CD4-positive, alpha-beta T cell (primary cell): ENCODE measurements at regions not wholly inside any gene's neighbourhood (a gene's known extent, or its start where the extent isn't known, plus 50 kb on each side); places are given as distances from the start of the nearest gene placed in this dataset.

ENCODE experiments used
- ATAC-seq: fragments of 200-7000 bp; cut with Tn5 transposase; one replicate; pipeline ENCODE4 v1.10.0; 2022; ENCODE audit warnings: mild to moderate bottlenecking; ENCODE audit not compliant: poor library complexity
- CTCF ChIA-PET: fragments of 350-600 bp; sonication (Branson Sonifier 250); formaldehyde crosslinking; loops from one replicate; lab custom pipeline; 2021; ENCODE audit warnings: antibody characterized with exemption, inconsistent platforms; lab: Charles Lee
- POLR2A ChIA-PET: fragments of 350-600 bp; sonication (Branson Sonifier 250); formaldehyde crosslinking; loops from one replicate; lab custom pipeline; 2021; ENCODE audit warnings: antibody characterized with exemption, inconsistent platforms; lab: Charles Lee
- DNase-seq, 14 experiments: peaks; one replicate each; pipeline ENCODE4 v3.0.0-alpha.2; 2013 to 2020; ENCODE audit warnings: mixed read lengths in 2 of 14
- H3K27ac ChIP-seq, 2 donors: one replicate each; pipeline versions ENCODE4 v1.5.1 to v1.7.0; 2013; ENCODE audit warnings: low read length in 2 of 2, low read depth in 1 of 2, mild to moderate bottlenecking in 1 of 2
- H3K27me3 ChIP-seq, 2 experiments: 1 replicate in 1 of 2; 2 replicates in 1 of 2; pipeline versions ENCODE4 v1.6.1 to v1.7.0; 2013; ENCODE audit warnings: low read length in 2 of 2, control low read depth in 1 of 2, mild to moderate bottlenecking in 1 of 2, moderate library complexity in 1 of 2; ENCODE audit not compliant: insufficient read depth in 2 of 2, control insufficient read depth in 1 of 2
- H3K36me3 ChIP-seq: one replicate; pipeline ENCODE4 v1.6.1; 2013; ENCODE audit warnings: low read length, control low read depth; ENCODE audit not compliant: insufficient read depth
- H3K4me1 ChIP-seq: one replicate; pipeline ENCODE4 v1.6.1; 2013; ENCODE audit warnings: low read length, control low read depth; ENCODE audit not compliant: insufficient read depth
- H3K4me3 ChIP-seq: one replicate; pipeline ENCODE4 v1.5.1; 2013; ENCODE audit warnings: mild to moderate bottlenecking, low read length, moderate library complexity
- H3K9me3 ChIP-seq, 2 experiments: 1 replicate in 1 of 2; 2 replicates in 1 of 2; pipeline versions ENCODE4 v1.6.1 to v1.7.0; 2013; ENCODE audit warnings: low read length in 2 of 2, mild to moderate bottlenecking in 2 of 2, control low read depth in 1 of 2, moderate library complexity in 1 of 2; ENCODE audit not compliant: control insufficient read depth in 1 of 2, insufficient read depth in 1 of 2
- H3K27ac Mint-ChIP-seq: one replicate; pipeline ENCODE4 v1.8.0; 2020; ENCODE audit warnings: mixed read lengths
- H3K27me3 Mint-ChIP-seq: one replicate; pipeline ENCODE4 v1.8.0; 2021; ENCODE audit warnings: mixed read lengths
- H3K36me3 Mint-ChIP-seq: one replicate; pipeline ENCODE4 v1.8.0; 2021; ENCODE audit warnings: low read depth, mixed read lengths
- H3K4me1 Mint-ChIP-seq: one replicate; pipeline ENCODE4 v1.8.0; 2021; ENCODE audit warnings: low read depth, mixed read lengths
- H3K4me3 Mint-ChIP-seq: one replicate; pipeline ENCODE4 v1.8.0; 2020; ENCODE audit warnings: mild to moderate bottlenecking, mixed read lengths
- H3K9me3 Mint-ChIP-seq: one replicate; pipeline ENCODE4 v1.8.0; 2020; ENCODE audit warnings: mixed read lengths
- intact Hi-C, 2 experiments: fragments of 100-400 bp; cut with DNase I in 1 of 2; cut with micrococcal nuclease in 1 of 2; formaldehyde crosslinking; loops; one replicate each; pipeline versions ENCODE4 v1.15.1 to v1.9.0; 2023 to 2025; cut with DNase I, micrococcal nuclease
- TF ChIP-seq, protein P1 (sequence below): fragments of 200-600 bp; IDR thresholded peaks from one replicate; pipeline ENCODE4 v1.8.0; 2022; ENCODE audit warnings: antibody characterized with exemption, mild to moderate bottlenecking

DNA sequence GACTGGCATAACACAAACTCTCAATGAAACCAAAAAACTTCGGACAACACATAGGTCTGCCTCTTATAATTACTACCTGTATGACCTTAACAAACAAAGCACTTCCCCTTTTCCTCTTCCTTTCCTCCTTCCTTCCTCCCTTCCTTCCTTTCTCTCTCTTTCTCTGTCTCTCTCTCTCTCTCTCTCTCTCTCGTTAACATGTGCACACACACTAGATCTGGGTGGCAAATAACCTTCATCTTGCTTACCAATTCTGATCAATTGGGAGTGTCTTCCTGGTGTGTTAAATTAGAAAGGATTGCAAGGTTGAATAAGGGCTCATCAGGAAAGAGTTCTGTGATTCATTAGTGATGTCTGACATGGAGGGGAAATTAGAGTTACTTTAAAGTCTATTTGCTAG lies 307.8 kb upstream of the PRKD1 start:
- ChIA-PET CTCF (no interaction called here), POLR2A (no interaction called here)
- Histone ChIP-seq H3K27ac (no peak overlapping the region), H3K27me3 (no peaks in the 10 kb centered on the region), H3K4me3 (no peak overlapping the region), H3K4me1 (no peaks in the 10 kb centered on the region), H3K9me3 (no peaks in the 10 kb centered on the region), H3K36me3 (no peaks in the 10 kb centered on the region)
- Mint-ChIP-seq H3K36me3 (no peaks in the 10 kb centered on the region), H3K4me1 (no peaks in the 10 kb centered on the region), H3K4me3 (no peak overlapping the region), H3K27me3 (peaks cover under 1% of the 10 kb centered on the region), H3K27ac (no peak overlapping the region), H3K9me3 (no peaks in the 10 kb centered on the region)
- TF ChIP-seq, protein P1, sequence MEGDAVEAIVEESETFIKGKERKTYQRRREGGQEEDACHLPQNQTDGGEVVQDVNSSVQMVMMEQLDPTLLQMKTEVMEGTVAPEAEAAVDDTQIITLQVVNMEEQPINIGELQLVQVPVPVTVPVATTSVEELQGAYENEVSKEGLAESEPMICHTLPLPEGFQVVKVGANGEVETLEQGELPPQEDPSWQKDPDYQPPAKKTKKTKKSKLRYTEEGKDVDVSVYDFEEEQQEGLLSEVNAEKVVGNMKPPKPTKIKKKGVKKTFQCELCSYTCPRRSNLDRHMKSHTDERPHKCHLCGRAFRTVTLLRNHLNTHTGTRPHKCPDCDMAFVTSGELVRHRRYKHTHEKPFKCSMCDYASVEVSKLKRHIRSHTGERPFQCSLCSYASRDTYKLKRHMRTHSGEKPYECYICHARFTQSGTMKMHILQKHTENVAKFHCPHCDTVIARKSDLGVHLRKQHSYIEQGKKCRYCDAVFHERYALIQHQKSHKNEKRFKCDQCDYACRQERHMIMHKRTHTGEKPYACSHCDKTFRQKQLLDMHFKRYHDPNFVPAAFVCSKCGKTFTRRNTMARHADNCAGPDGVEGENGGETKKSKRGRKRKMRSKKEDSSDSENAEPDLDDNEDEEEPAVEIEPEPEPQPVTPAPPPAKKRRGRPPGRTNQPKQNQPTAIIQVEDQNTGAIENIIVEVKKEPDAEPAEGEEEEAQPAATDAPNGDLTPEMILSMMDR: no peak
- ATAC-seq (no peak), DNase-seq (no peak)
- intact Hi-C loops: no loop called here

DNA sequence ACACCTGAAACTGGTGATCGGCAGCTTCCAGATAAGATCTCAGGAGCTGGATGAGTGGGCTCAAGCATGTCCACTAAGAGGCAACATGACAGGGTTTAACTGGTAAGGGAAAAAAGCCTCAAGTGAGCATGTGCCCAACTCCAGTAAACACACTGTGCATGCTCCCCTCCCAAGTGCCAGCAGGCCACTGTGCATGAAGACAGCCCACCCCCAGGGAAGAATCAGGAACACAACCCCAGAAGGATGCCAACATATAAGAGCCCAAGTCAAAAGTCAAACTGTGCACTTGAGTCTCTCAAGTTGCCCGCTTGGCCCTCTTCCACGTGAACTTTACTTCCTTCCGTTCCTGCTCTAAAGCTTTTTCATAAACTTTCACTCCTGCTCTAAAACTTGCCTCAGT lies 311.3 kb upstream of the PRKD1 start:
- Mint-ChIP-seq H3K36me3 (no peaks in the 10 kb centered on the region), H3K27ac (no peak overlapping the region), H3K4me3 (no peak overlapping the region), H3K9me3 (no peaks in the 10 kb centered on the region), H3K27me3 (peaks cover 13% of the 10 kb centered on the region), H3K4me1 (no peaks in the 10 kb centered on the region)
- POLR2A ChIA-PET: no interaction called here
- Histone ChIP-seq H3K36me3 (no peaks in the 10 kb centered on the region), H3K27me3 (no peaks in the 10 kb centered on the region), H3K4me3 (no peak overlapping the region), H3K9me3 (no peaks in the 10 kb centered on the region), H3K4me1 (no peaks in the 10 kb centered on the region), H3K27ac (no peak overlapping the region)
- CTCF ChIA-PET: no interaction called here
- TF ChIP-seq, protein P1: no peak
- ATAC-seq: no peak
- DNase-seq: no peak
- intact Hi-C loops: no loop called here

DNA sequence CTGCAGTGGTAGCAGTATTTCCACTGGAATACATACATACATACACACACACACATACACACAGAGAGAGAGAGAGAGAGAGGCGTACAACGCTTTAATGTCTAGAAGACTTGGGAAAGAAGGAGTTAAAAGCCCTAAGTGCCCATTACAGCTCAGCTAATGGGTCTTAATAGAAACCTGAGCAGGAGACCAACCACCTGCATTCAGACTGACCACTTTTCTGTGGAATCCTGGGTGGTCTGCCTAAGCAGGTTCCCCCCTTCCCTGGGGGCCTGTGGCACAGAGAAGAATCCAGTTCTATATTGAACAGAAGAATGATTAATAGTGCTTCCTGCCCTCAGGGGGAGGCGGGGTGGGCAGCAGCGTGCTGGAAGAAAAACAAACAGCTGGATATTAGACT lies 312.4 kb upstream of the PRKD1 start:
- intact Hi-C loops: no loop called here
- TF ChIP-seq, protein P1: no peak
- no peaks in the 10 kb centered on the region for H3K36me3 Mint-ChIP-seq
- no peaks in the 10 kb centered on the region for H3K9me3 Mint-ChIP-seq
- no peak overlapping the region for H3K4me3 ChIP-seq
- H3K4me1 Mint-ChIP-seq: no peaks in the 10 kb centered on the region
- H3K27ac Mint-ChIP-seq: no peak overlapping the region
- no peak for DNase-seq
- no peaks in the 10 kb centered on the region for H3K4me1 ChIP-seq
- no peak overlapping the region for H3K4me3 Mint-ChIP-seq
- no peaks in the 10 kb centered on the region for H3K9me3 ChIP-seq
- H3K27ac ChIP-seq: no peak overlapping the region
- ATAC-seq: no peak
- no peaks in the 10 kb centered on the region for H3K36me3 ChIP-seq
- peaks cover 13% of the 10 kb centered on the region for H3K27me3 Mint-ChIP-seq
- ChIA-PET CTCF (no interaction called here), POLR2A (no interaction called here)
- H3K27me3 ChIP-seq: no peaks in the 10 kb centered on the region
